Neural cell (in vitro differentiated cells): ENCODE measurements at regions not wholly inside any gene's neighbourhood (a gene's known extent, or its start where the extent isn't known, plus 50 kb on each side); places are given as distances from the start of the nearest gene placed in this dataset.

ENCODE experiments used
- TF ChIP-seq, protein P1 (sequence below): IDR thresholded peaks from 2 replicates; pipeline ENCODE4 v1.6.1; 2012; ENCODE audit warnings: borderline replicate concordance
- TF ChIP-seq, protein P2 (sequence below): fragments of 450-650 bp; IDR thresholded peaks from 2 replicates; pipeline ENCODE4 v1.5.1; 2014; ENCODE audit warnings: antibody characterized with exemption, mild to moderate bottlenecking, moderate library complexity; ENCODE audit not compliant: poor library complexity, severe bottlenecking

DNA sequence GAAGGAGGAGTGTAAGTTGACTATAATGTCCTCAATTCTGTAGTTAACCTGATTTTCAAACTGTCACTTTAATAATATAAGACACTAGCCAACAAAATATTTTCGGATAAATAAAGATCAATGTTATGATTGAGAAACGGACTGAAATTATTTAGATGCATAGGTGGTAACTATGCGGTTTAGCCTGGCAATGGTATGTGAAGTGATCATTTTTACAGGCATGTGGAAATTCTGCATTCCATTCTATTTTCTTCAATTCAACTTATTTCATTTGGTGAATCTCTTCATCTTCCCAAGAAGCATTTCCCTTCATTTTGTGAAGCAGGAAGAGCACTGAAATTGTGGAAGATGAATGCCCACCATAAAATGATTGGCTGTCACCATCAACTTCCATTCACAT lies 1457.5 kb upstream of the CDH9 start:
- TF ChIP-seq, protein P1, sequence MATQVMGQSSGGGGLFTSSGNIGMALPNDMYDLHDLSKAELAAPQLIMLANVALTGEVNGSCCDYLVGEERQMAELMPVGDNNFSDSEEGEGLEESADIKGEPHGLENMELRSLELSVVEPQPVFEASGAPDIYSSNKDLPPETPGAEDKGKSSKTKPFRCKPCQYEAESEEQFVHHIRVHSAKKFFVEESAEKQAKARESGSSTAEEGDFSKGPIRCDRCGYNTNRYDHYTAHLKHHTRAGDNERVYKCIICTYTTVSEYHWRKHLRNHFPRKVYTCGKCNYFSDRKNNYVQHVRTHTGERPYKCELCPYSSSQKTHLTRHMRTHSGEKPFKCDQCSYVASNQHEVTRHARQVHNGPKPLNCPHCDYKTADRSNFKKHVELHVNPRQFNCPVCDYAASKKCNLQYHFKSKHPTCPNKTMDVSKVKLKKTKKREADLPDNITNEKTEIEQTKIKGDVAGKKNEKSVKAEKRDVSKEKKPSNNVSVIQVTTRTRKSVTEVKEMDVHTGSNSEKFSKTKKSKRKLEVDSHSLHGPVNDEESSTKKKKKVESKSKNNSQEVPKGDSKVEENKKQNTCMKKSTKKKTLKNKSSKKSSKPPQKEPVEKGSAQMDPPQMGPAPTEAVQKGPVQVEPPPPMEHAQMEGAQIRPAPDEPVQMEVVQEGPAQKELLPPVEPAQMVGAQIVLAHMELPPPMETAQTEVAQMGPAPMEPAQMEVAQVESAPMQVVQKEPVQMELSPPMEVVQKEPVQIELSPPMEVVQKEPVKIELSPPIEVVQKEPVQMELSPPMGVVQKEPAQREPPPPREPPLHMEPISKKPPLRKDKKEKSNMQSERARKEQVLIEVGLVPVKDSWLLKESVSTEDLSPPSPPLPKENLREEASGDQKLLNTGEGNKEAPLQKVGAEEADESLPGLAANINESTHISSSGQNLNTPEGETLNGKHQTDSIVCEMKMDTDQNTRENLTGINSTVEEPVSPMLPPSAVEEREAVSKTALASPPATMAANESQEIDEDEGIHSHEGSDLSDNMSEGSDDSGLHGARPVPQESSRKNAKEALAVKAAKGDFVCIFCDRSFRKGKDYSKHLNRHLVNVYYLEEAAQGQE = no peak
- TF ChIP-seq, protein P2, sequence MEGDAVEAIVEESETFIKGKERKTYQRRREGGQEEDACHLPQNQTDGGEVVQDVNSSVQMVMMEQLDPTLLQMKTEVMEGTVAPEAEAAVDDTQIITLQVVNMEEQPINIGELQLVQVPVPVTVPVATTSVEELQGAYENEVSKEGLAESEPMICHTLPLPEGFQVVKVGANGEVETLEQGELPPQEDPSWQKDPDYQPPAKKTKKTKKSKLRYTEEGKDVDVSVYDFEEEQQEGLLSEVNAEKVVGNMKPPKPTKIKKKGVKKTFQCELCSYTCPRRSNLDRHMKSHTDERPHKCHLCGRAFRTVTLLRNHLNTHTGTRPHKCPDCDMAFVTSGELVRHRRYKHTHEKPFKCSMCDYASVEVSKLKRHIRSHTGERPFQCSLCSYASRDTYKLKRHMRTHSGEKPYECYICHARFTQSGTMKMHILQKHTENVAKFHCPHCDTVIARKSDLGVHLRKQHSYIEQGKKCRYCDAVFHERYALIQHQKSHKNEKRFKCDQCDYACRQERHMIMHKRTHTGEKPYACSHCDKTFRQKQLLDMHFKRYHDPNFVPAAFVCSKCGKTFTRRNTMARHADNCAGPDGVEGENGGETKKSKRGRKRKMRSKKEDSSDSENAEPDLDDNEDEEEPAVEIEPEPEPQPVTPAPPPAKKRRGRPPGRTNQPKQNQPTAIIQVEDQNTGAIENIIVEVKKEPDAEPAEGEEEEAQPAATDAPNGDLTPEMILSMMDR = no peak
